GM20431 (cell line): ENCODE measurements at regions not wholly inside any gene's neighbourhood (a gene's known extent, or its start where the extent isn't known, plus 50 kb on each side); places are given as distances from the start of the nearest gene placed in this dataset.

Experiments
- in situ Hi-C: fragments of 300-500 bp; cut with MseI, MboI; formaldehyde crosslinking; loops from one replicate; pipeline ENCODE4 v1.15.0; 2020; ENCODE audit warnings: low sequenced_read_pairs; ENCODE audit not compliant: unreplicated experiment

GRCh38 chr10:107589081-107589480 lies 424.6 kb upstream of the SORCS1 start:
- in situ Hi-C loops, result no loop called here

DNA sequence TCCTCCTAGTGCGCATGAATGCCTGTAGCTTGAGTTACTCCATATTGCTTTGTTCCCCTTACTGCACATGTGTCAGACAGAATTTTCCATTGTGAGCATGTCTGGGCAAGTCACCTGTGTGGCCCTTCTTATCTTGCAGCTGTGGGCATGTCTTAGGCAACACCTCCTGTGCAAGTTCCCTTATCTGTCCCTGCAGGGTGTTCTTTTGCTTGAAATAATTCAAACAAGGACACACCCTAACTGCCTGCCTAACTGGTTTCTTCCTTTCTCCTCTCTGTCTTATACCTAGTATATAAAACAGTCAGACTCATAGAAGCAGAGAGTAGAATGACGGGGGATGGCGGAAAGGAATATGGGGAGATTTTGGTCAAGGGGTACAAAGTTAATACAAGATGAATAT lies 421.1 kb upstream of the SORCS1 start:
- in situ Hi-C loops, result no loop called here

DNA sequence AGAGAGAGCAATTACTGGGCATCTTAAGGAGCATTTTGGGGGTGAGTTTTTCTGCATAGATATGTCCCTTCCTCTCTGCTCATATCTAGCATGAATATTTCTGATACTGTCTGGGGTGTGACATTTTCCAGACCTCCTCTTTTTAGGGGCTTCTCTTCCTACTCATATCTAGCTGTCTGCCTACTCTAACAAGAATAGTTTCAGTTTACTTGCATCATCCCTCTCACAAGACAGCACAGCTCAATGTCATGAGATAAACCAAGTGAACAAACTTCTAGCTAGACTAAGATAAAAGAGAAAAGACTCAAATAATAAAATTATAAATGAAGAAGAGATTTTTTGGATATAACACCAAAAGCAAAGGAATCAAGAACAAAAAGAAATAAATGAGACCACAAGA lies 419.5 kb upstream of the SORCS1 start:
- in situ Hi-C loops, result no loop called here

DNA sequence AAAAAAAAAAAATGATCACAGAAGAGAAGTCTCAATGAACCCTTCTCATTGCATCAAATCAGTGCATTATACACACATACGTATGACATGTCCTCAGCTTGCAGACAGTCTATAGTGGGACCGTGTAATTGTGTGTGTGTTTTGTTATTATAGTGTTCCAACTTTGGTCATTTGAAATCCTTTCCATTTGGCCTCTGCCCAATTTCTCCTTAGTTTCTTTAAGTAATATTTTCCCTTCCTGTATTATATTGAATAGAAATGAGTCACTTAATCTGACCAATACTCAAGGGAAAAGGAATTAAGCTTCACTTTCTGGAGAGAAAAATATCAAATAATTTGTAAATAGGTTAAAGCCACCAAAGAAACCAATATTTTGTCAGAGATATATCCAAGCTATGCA lies 415.5 kb upstream of the SORCS1 start:
- in situ Hi-C loops, result no loop called here

DNA sequence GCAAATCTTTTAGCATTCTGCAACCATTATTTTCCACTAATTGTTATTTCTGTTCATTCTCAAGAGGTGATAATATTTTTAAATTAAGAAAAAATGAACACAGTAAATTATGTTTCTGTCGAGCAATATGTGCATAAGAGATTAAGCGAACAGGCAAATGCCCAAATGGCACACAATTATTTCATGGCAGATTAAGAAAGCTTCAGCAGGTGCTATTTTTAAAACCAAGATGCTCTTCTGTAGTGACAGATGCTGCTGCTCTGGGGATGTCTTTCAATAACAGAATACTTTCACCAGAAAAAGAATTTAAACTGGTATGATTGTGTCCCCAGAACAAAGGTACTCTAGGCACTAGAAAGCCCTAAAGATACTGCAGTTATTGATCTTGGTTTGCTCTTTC lies 412.7 kb upstream of the SORCS1 start:
- in situ Hi-C loops, result no loop called here

- in situ Hi-C loops, result no loop called here
Measured at GRCh38 chr10:107576746-107577145, 412.2 kb upstream of the SORCS1 start.

GRCh38 chr10:107565014-107565413 lies 400.5 kb upstream of the SORCS1 start:
- in situ Hi-C loops, result no loop called here

DNA sequence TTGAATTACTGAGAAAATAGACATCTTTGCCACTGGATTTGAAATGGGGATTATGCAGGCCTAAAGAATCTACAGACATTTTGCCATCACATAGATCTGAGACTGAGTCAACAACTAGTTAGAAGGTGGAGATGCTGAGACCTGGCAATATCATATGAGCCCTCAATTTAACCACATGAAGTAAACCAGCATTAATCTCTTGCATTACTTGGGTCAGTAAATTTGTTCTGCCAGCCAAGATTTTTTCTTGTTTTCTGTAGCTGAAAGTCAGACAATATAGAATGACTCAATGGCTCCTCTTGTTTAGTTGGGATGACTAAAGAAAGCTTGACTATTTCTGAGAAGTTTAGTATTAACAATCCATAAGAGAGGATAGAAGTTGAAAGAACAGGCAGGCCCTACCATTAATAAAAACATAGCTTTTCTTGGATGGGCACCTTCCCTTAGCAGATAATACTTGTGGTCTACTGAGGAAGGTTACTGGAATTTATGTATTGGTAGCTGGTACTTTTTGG lies 396.7 kb upstream of the SORCS1 start:
- in situ Hi-C loops, result no loop called here

DNA sequence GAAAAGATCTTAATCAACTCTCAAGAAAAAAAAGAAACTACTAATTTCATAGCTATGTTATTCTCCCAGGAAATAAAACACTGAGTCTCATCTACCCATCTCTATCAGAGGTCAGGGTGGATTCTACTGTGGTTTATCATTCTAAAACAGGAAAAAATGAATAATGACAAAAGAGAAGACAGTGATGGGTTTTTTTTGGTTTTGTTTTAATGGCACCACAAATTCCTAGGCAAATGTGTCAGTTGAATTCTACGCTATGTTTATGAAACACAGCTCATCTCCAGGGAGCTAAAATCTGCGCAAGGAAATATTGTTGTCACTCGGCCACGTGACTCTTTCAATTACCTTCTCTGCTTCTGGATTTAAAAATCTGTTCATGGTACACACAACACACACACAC lies 393.4 kb upstream of the SORCS1 start:
- in situ Hi-C loops, result no loop called here

- in situ Hi-C loops, result no loop called here
Measured at GRCh38 chr10:107554333-107554732, 389.8 kb upstream of the SORCS1 start.

DNA sequence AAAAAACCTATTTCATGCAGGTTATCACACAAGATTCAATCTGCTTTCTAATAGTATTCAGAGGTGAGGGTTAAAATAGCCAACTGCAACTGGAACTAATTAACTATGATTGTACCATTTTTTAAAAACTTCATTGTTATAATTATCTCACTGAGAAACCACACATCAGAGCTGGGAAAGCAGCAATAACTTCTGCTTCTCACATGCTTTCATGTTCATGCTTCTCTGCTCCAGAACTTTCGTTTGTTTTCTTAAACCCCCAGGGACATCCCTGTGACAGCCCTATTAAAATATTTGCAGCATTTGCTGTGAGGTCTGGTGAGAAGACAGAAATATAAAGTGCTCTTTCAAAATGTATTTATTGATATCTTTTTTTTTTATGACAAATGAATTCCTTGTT lies 389.0 kb upstream of the SORCS1 start:
- in situ Hi-C loops, result no loop called here

GRCh38 chr10:107552963-107553362 lies 388.5 kb upstream of the SORCS1 start:
- in situ Hi-C loops, result no loop called here

- in situ Hi-C loops, result no loop called here
Measured at GRCh38 chr10:107548301-107548700, 383.8 kb upstream of the SORCS1 start.

- in situ Hi-C loops, result no loop called here
Measured at GRCh38 chr10:107546986-107547385, 382.5 kb upstream of the SORCS1 start.

DNA sequence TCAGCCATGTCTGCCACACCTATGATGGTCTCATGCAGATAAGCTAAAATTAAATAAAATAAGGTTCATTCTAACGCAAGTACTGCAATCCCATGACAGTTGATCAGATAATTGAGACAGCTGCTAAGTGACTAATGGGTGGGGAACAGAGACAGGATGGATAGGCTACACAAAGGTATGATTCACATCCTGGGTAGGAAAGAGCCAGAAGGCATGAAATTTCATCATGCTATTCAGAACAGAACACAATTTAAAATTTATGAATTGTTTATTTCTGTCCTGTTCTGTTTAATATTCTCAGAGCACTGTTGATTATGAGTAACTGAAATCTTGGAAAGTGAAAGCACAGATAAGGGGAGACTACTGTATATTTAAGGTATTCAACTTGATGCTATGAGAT lies 381.8 kb upstream of the SORCS1 start:
- in situ Hi-C loops, result no loop called here

- in situ Hi-C loops, result no loop called here
Measured at GRCh38 chr10:107545717-107546116, 381.2 kb upstream of the SORCS1 start.

- in situ Hi-C loops, result no loop called here
Measured at GRCh38 chr10:107544706-107545520, 380.4 kb upstream of the SORCS1 start.

- in situ Hi-C loops, result no loop called here
Measured at GRCh38 chr10:107542607-107543006, 378.1 kb upstream of the SORCS1 start.

DNA sequence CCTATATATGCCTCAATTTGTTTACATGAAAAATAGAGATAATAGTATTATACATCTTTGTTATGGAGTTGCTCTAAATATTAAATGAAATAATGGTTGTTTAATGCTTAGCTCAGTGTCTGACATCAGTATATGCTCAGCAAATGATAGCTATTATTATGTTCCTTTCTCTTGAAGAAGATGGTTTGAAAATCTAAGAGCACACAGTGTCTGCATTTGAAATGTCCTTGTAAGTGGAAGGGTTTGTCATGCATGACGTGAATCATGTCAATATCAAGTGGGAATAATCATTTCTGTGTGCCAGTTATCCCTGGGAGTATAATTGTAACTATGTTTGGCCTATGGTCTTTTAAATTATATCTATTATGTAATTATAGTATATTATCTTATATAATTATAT lies 377.5 kb upstream of the SORCS1 start:
- in situ Hi-C loops, result no loop called here

- in situ Hi-C loops, result no loop called here
Measured at GRCh38 chr10:107540981-107541380, 376.5 kb upstream of the SORCS1 start.

DNA sequence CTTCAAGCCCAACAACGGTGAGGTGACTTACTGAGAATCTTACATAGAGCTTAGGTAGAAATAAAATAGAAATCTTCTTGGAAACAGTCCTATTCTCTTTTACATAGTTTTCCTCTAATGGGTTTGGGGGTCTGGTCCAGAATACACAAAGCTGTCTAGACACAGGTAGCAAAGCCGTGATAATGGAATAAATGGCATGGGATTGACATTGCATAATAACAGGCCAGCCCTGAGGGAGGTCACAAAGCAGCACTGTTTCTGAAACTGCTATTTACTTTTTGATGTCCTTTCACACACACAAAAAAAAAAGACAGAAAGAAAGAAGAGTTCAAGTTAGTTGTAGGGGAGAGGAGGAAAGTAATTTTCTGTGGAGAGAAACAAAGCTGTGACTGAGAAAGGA lies 364.8 kb upstream of the SORCS1 start:
- in situ Hi-C loops, result no loop called here

- in situ Hi-C loops, result no loop called here
Measured at GRCh38 chr10:107520348-107520747, 355.8 kb upstream of the SORCS1 start.
